ENCODE measurements at regions not wholly inside any gene's neighbourhood (a gene's known extent, or its start where the extent isn't known, plus 50 kb on each side); places are given as distances from the start of the nearest gene placed in this dataset.

DNA sequence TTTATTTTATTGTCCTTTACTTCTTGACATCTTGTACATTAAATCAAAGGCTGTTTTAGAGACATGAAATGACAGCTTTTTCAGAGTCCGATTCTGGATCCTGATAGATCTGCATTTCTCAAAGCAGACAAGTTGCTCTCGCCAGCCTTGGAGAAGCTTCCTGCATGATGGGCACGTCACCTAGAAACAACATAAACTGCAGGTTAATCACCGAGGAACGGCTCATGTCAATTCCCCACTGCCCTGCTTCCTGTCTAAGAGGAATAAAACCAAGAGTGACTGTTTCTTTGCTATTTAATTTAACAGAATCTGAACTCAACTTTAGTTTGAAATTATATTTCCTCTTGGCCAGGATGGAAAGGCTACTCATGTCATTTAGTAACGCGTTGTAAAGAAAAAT is 77.0 kb downstream of the RWDD3 start:
- TF ChIP-seq POLR2A (IDR thresholded peaks at IDR 0.05): no peak
- no peak for TF ChIP-seq CTCF (IDR thresholded peaks at IDR 0.05 in 4 of 5, conservative IDR thresholded peaks at IDR 0.05 in 1 of 5)

Data from gastrocnemius medialis (tissue), 4 donors.